OCI-LY7 (cell line): ENCODE measurements at regions not wholly inside any gene's neighbourhood (a gene's known extent, or its start where the extent isn't known, plus 50 kb on each side); places are given as distances from the start of the nearest gene placed in this dataset.

Source experiments
- BruUV-seq: library from RNA; stranded (reverse); fragments of 400-500 nt; replicated peaks from 2 replicates; lab custom pipeline; 2021; lab: Mats Ljungman, UMichigan
- CTCF ChIA-PET: fragments of 300-600 bp; sonication (Branson Sonifier 250); formaldehyde crosslinking; loops from one replicate; lab custom pipeline; 2022; ENCODE audit warnings: antibody characterized with exemption; ENCODE audit not compliant: unreplicated experiment; lab: Charles Lee
- POLR2A ChIA-PET: fragments of 300-600 bp; sonication (Branson Sonifier 250); formaldehyde crosslinking; loops from one replicate; lab custom pipeline; 2022; ENCODE audit warnings: antibody characterized with exemption; lab: Charles Lee
- DNase-seq: peaks from one replicate; pipeline ENCODE4 v3.0.0-alpha.2; 2015; ENCODE audit warnings: low spot score
- H2AFZ ChIP-seq: fragments of 200-600 bp; sonication (generic), shearing (Covaris generic); 2 replicates; pipeline ENCODE4 v1.6.1; 2014; ENCODE audit warnings: mild to moderate bottlenecking, antibody characterized with exemption, low read length, moderate library complexity
- H3K27ac ChIP-seq: fragments of 200-600 bp; sonication (generic); 2 replicates; pipeline ENCODE4 v1.5.1; 2014; ENCODE audit warnings: mixed run types, low read depth, mild to moderate bottlenecking, moderate library complexity, low read length, inconsistent platforms; ENCODE audit not compliant: poor library complexity, severe bottlenecking
- H3K36me3 ChIP-seq: fragments of 200-600 bp; sonication (generic); 2 replicates; pipeline ENCODE4 v1.6.1; 2014; ENCODE audit warnings: mild to moderate bottlenecking, antibody characterized with exemption, low read length, moderate library complexity, mixed read lengths; ENCODE audit not compliant: insufficient read depth
- H3K4me1 ChIP-seq: fragments of 200-600 bp; sonication (generic); 2 replicates; pipeline ENCODE4 v1.5.1; 2014; ENCODE audit warnings: mild to moderate bottlenecking, low read length; ENCODE audit not compliant: insufficient read depth, poor library complexity, severe bottlenecking
- H3K4me2 ChIP-seq: fragments of 200-600 bp; sonication (generic); 2 replicates; pipeline ENCODE4 v1.6.1; 2014; ENCODE audit warnings: mild to moderate bottlenecking, low read length
- H3K4me3 ChIP-seq: fragments of 200-600 bp; sonication (generic); 2 replicates; pipeline ENCODE4 v1.5.1; 2014; ENCODE audit warnings: mild to moderate bottlenecking, low read depth, low read length; ENCODE audit not compliant: poor library complexity, severe bottlenecking
- H3K79me2 ChIP-seq: fragments of 200-600 bp; sonication (generic); 2 replicates; pipeline ENCODE4 v1.6.1; 2016; ENCODE audit warnings: low read depth, mild to moderate bottlenecking, low read length, moderate library complexity, mixed read lengths; ENCODE audit not compliant: insufficient read depth
- H3K9me2 ChIP-seq: fragments of 200-600 bp; sonication (generic); 2 replicates; pipeline ENCODE4 v1.6.1; 2016; ENCODE audit warnings: mild to moderate bottlenecking, low read length, mixed read lengths; ENCODE audit not compliant: insufficient read depth
- H3K9me3 ChIP-seq: fragments of 200-600 bp; sonication (generic); 2 replicates; pipeline ENCODE4 v1.6.1; 2014; ENCODE audit warnings: mild to moderate bottlenecking, mixed run types, low read length, mixed read lengths
- H4K20me1 ChIP-seq: fragments of 200-600 bp; sonication (generic); 2 replicates; pipeline ENCODE4 v1.6.1; 2014; ENCODE audit warnings: mild to moderate bottlenecking, antibody characterized with exemption, low read length, moderate library complexity, mixed read lengths; ENCODE audit not compliant: insufficient read depth
- EZH2phosphoT487 ChIP-seq: fragments of 200-600 bp; sonication (generic); IDR thresholded peaks from 2 replicates; pipeline ENCODE4 v1.6.1; 2018; ENCODE audit warnings: low read depth, borderline replicate concordance, mild to moderate bottlenecking, mixed run types, antibody characterized with exemption, low read length, moderate library complexity, mixed read lengths
- intact Hi-C: fragments of 100-400 bp; cut with micrococcal nuclease; formaldehyde crosslinking; loops from one replicate; pipeline ENCODE4 v1.10.0; 2022; ENCODE audit not compliant: unreplicated experiment
- TF ChIP-seq, protein P1 (sequence below): fragments of 200-600 bp; sonication (generic); conservative IDR thresholded peaks from 2 replicates; pipeline ENCODE4 v1.5.1; 2014; ENCODE audit warnings: mild to moderate bottlenecking, antibody characterized with exemption, low read length, moderate library complexity, mixed read lengths

DNA sequence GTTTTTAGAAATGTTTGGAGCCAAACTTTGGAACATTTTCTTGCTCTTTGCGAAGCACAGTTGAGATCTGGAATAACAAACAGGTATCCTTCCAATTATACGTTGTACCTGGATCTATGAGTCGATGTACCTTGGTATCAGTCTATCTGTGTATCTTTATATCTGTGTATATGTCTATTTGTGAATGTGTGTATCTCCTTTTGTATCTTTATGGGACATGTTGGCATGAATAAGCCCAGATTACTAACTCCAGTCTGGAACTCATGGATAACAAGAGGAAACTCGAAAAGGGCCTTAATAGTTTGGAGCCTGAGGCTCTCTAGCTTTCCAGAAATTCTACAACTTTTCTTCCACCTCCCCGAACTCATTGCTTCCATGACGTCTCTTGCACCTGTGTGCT lies 490.0 kb downstream of the GATA3 start:
- Histone ChIP-seq H3K4me3 (no peak overlapping the region), H2AFZ (no peak overlapping the region), H3K9me3 (no peaks in the 10 kb centered on the region), H3K4me2 (no peak overlapping the region), H3K36me3 (no peaks in the 10 kb centered on the region), H3K27ac (no peak overlapping the region), H3K9me2 (no peaks in the 10 kb centered on the region), H3K79me2 (no peaks in the 10 kb centered on the region), H4K20me1 (no peaks in the 10 kb centered on the region), H3K4me1 (no peaks in the 10 kb centered on the region)
- ChIA-PET CTCF (no interaction called here), POLR2A (no interaction called here)
- no peak for DNase-seq
- intact Hi-C loops = no loop called here
- TF ChIP-seq, protein P1, sequence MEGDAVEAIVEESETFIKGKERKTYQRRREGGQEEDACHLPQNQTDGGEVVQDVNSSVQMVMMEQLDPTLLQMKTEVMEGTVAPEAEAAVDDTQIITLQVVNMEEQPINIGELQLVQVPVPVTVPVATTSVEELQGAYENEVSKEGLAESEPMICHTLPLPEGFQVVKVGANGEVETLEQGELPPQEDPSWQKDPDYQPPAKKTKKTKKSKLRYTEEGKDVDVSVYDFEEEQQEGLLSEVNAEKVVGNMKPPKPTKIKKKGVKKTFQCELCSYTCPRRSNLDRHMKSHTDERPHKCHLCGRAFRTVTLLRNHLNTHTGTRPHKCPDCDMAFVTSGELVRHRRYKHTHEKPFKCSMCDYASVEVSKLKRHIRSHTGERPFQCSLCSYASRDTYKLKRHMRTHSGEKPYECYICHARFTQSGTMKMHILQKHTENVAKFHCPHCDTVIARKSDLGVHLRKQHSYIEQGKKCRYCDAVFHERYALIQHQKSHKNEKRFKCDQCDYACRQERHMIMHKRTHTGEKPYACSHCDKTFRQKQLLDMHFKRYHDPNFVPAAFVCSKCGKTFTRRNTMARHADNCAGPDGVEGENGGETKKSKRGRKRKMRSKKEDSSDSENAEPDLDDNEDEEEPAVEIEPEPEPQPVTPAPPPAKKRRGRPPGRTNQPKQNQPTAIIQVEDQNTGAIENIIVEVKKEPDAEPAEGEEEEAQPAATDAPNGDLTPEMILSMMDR = no peak
- TF ChIP-seq EZH2phosphoT487 = no peak
- no TSS peak for BruUV-seq

DNA sequence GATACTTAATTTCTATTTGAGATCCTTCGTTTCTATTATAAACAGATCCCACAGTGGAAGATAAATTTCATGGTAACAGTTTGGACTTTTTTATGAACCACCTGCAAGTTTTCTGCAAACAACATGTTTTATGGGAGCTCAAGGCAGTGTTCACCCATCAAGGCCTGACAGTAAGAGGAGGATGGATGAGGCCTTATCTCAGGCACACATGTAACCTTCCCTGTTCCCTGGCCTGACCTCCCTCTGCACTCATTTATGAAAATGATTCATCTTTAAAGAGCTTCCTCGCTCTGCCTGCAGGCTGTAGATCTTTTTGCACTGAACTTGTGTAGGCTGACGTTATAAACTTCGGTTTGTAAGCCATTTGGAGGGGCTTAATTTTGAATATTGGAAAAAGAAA lies 500.1 kb downstream of the GATA3 start:
- Histone ChIP-seq H3K4me1 (no peaks in the 10 kb centered on the region), H3K79me2 (no peaks in the 10 kb centered on the region), H3K4me2 (no peak overlapping the region), H2AFZ (no peak overlapping the region), H3K9me3 (no peaks in the 10 kb centered on the region), H3K9me2 (no peaks in the 10 kb centered on the region), H3K36me3 (no peaks in the 10 kb centered on the region), H3K4me3 (no peak overlapping the region), H3K27ac (no peak overlapping the region), H4K20me1 (no peaks in the 10 kb centered on the region)
- DNase-seq = no peak
- ChIA-PET CTCF (no interaction called here), POLR2A (no interaction called here)
- no TSS peak for BruUV-seq
- no peak for TF ChIP-seq EZH2phosphoT487
- TF ChIP-seq, protein P1 = no peak
- intact Hi-C loops = no loop called here

DNA sequence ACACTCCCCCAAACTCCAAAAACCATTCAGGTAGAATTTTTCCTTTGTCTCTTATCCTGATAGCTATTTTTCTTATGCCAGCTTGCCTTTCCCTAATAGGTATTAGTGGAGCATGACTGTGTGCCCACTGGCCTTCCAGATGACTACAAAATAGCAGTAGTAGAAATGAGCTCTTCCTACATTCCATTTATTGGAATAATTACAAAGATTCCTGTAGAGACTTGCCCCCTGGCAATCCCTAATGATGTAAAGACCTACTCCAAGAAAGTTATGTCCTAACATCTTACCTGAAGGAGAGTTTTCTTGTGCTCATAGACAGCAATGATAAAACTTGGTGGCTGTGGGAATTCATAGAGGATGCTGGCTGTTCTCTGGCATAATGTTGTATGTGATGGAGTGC lies 501.8 kb downstream of the GATA3 start:
- H3K79me2 ChIP-seq = no peaks in the 10 kb centered on the region
- no peaks in the 10 kb centered on the region for H3K9me3 ChIP-seq
- intact Hi-C loops = no loop called here
- no TSS peak for BruUV-seq
- H3K4me1 ChIP-seq = no peaks in the 10 kb centered on the region
- no peak overlapping the region for H3K27ac ChIP-seq
- no peaks in the 10 kb centered on the region for H4K20me1 ChIP-seq
- ChIA-PET POLR2A (interaction anchor here (1.2 kb wide), 1 partner anchor 53 kb away, joined by 3 read pairs; no protein-coding TSS in a partner anchor), CTCF (no interaction called here)
- H3K4me3 ChIP-seq = no peak overlapping the region
- no peak overlapping the region for H3K4me2 ChIP-seq
- H3K36me3 ChIP-seq = no peaks in the 10 kb centered on the region
- TF ChIP-seq EZH2phosphoT487 = no peak
- TF ChIP-seq, protein P1 = no peak
- no peaks in the 10 kb centered on the region for H3K9me2 ChIP-seq
- no peak overlapping the region for H2AFZ ChIP-seq
- no peak for DNase-seq
